GM10248 (cell line): ENCODE measurements at regions not wholly inside any gene's neighbourhood (a gene's known extent, or its start where the extent isn't known, plus 50 kb on each side); places are given as distances from the start of the nearest gene placed in this dataset.

ENCODE experiments used
- CTCF ChIA-PET: fragments of 300-600 bp; sonication (Branson Sonifier 250); formaldehyde crosslinking; extraction: SDS; loops from one replicate; lab custom pipeline; 2021; ENCODE audit warnings: antibody characterized with exemption; lab: Yijun Ruan, JAX
- POLR2A ChIA-PET: fragments of 350-650 bp; sonication (Branson Sonifier 250); formaldehyde crosslinking; extraction: SDS; loops from one replicate; lab custom pipeline; 2020; ENCODE audit warnings: antibody characterized with exemption; lab: Yijun Ruan, JAX
- DNase-seq: peaks from one replicate; pipeline ENCODE4 v3.0.0; 2012; ENCODE audit errors: extremely low spot score
- CTCF ChIP-seq: IDR thresholded peaks from 2 replicates; pipeline ENCODE4 v1.5.1; 2012; ENCODE audit warnings: mild to moderate bottlenecking, low read depth; ENCODE audit errors: extremely low read depth, missing control alignments, control extremely low read depth

GRCh38 chr3:159721324-159721723, 267.3 kb upstream of the IL12A start:
- TF ChIP-seq CTCF: no peak
- no peak for DNase-seq
- ChIA-PET CTCF (interaction anchor here (1.7 kb wide), 1 partner anchor 11 kb away, joined by 4 read pairs; no protein-coding TSS in a partner anchor), POLR2A (no interaction called here)

GRCh38 chr3:159723295-159723694, 265.3 kb upstream of the IL12A start:
- no peak for DNase-seq
- CTCF ChIA-PET: no interaction called here

GRCh38 chr3:159724627-159725026, 264.0 kb upstream of the IL12A start:
- CTCF ChIA-PET: interaction anchor here (1.1 to 1.2 kb wide), 2 partner anchors 18 to 20 kb away, joined by 3 read pairs; no protein-coding TSS in a partner anchor
- POLR2A ChIA-PET: no interaction called here
- DNase-seq: no peak
- no peak for TF ChIP-seq CTCF

More at GRCh38 chr3:159723295-159723694, 265.3 kb upstream of the IL12A start:
- POLR2A ChIA-PET: no interaction called here
- no peak for TF ChIP-seq CTCF

- no peak for DNase-seq
- CTCF ChIA-PET: interaction anchor here (0.7 to 1.3 kb wide), 2 partner anchors 9 to 14 kb away, joined by 3 read pairs; no protein-coding TSS in a partner anchor
- POLR2A ChIA-PET: no interaction called here
- TF ChIP-seq CTCF: no peak
These were observed 262.2 kb upstream of the IL12A start for GRCh38 chr3:159726231-159726964.

- TF ChIP-seq CTCF: no peak
- POLR2A ChIA-PET: no interaction called here
- CTCF ChIA-PET: no interaction called here
- no peak for DNase-seq
These were observed 261.1 kb upstream of the IL12A start for GRCh38 chr3:159727506-159727905.

GRCh38 chr3:159731254-159731653, 257.4 kb upstream of the IL12A start:
- ChIA-PET POLR2A (no interaction called here), CTCF (interaction anchor here (1.6 kb wide), 1 partner anchor 9 kb away, joined by 4 read pairs; no protein-coding TSS in a partner anchor)
- DNase-seq: no peak
- TF ChIP-seq CTCF: no peak
